ENCODE measurements at regions not wholly inside any gene's neighbourhood (a gene's known extent, or its start where the extent isn't known, plus 50 kb on each side); places are given as distances from the start of the nearest gene placed in this dataset.

- no peak for DNase-seq (ENCODE audit: low read depth in 1 of 2, low spot score in 1 of 2)
- no peak for TF ChIP-seq JUND (IDR thresholded peaks at IDR 0.05; ENCODE audit: low read depth)
- in situ Hi-C loops (cut with HindIII; ENCODE audit: low pct_unique_long_range_greater_than_20kb, low sequenced_read_pairs), result no loop called here
Measured at GRCh38 chr22:27440304-27440865, 361.2 kb downstream of the MN1 start.

- DNase-seq (ENCODE audit: low read depth in 1 of 2, low spot score in 1 of 2), result no peak
- no peak for TF ChIP-seq JUND (IDR thresholded peaks at IDR 0.05; ENCODE audit: low read depth)
- in situ Hi-C loops (cut with HindIII; ENCODE audit: low pct_unique_long_range_greater_than_20kb, low sequenced_read_pairs), result no loop called here
Measured at GRCh38 chr22:27441706-27442475, 359.7 kb downstream of the MN1 start.

DNA sequence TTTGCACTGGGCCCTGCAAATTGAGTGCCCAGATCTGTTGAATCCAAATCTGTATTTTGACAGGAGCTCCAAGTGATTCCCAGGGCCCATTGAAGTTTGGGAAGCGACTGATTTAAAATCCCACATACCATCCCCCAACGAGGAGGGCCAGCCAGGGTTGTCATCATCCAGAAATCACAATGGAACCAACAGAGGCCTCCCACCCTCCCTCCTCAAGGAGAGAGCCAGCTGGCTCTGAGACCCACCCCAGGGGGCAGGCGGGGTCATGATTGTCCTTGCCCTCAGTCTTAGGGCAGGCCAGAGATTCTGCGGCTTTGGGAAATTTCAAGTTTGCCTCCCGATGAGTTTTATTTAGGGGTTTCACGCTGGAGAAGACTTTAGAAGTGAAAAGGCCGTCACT is 358.2 kb downstream of the MN1 start:
- in situ Hi-C loops (cut with HindIII; ENCODE audit: low pct_unique_long_range_greater_than_20kb, low sequenced_read_pairs), result no loop called here
- no peak for TF ChIP-seq JUND (IDR thresholded peaks at IDR 0.05; ENCODE audit: low read depth)
- DNase-seq (ENCODE audit: low read depth in 1 of 2, low spot score in 1 of 2), result no peak

DNA sequence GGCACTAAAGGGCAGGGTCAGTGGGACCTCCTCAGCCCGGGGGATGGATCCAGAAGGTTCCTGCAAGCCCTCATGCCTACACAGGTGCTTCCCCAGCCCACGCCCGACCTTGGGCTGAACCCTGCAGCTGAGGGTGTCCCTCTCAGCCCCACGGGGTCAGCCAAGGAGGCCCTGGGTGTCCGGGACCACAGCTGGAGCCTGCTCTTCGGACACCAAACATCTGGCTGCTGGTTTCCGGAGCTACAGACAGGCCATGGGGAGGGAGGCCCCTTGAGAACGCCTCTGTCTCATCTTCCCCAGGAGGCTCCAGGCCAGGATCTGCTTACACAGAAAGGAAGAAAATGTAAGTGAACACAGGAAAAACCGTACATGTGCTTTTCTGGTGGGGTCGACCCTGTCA is 355.7 kb downstream of the MN1 start:
- in situ Hi-C loops (cut with HindIII; ENCODE audit: low pct_unique_long_range_greater_than_20kb, low sequenced_read_pairs), result no loop called here
- TF ChIP-seq JUND (IDR thresholded peaks at IDR 0.05; ENCODE audit: low read depth), result no peak
- DNase-seq (ENCODE audit: low read depth in 1 of 2, low spot score in 1 of 2), result no peak

DNA sequence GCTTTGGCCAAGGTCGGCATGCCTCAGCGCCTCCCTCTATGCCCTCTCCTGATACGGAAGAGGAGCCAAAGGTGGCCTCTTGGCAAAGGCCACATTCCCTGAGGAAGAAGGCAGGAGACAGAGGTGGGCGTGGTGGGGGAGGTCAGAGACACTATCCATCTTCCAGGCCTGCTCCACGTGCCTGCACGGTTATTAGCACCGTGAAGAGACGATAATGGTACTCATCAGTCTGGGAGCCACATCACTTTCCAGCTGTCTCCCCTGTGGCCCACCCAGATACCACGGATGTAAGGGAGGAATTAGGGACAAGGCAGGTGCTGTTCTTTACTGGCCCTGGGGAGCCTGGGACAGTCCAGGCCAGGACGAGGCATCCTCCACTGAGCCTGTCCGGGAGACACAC is 354.3 kb downstream of the MN1 start:
- DNase-seq (ENCODE audit: low read depth in 1 of 2, low spot score in 1 of 2), result no peak
- in situ Hi-C loops (cut with HindIII; ENCODE audit: low pct_unique_long_range_greater_than_20kb, low sequenced_read_pairs), result no loop called here
- TF ChIP-seq JUND (IDR thresholded peaks at IDR 0.05; ENCODE audit: low read depth), result no peak

- DNase-seq (ENCODE audit: low read depth in 1 of 2, low spot score in 1 of 2), result no peak
- in situ Hi-C loops (cut with HindIII; ENCODE audit: low pct_unique_long_range_greater_than_20kb, low sequenced_read_pairs), result no loop called here
- TF ChIP-seq JUND (IDR thresholded peaks at IDR 0.05; ENCODE audit: low read depth), result no peak
Measured at GRCh38 chr22:27450448-27450847, 351.1 kb downstream of the MN1 start.

- no peak for TF ChIP-seq JUND (IDR thresholded peaks at IDR 0.05; ENCODE audit: low read depth)
- in situ Hi-C loops (cut with HindIII; ENCODE audit: low pct_unique_long_range_greater_than_20kb, low sequenced_read_pairs), result no loop called here
- DNase-seq (ENCODE audit: low read depth in 1 of 2, low spot score in 1 of 2), result no peak
Measured at GRCh38 chr22:27452245-27452644, 349.3 kb downstream of the MN1 start.

- peak in 1 of 2 experiments; percentile 58 for DNase-seq (ENCODE audit: low read depth in 1 of 2, low spot score in 1 of 2)
- no peak for TF ChIP-seq JUND (IDR thresholded peaks at IDR 0.05; ENCODE audit: low read depth)
- in situ Hi-C loops (cut with HindIII; ENCODE audit: low pct_unique_long_range_greater_than_20kb, low sequenced_read_pairs), result no loop called here
Measured at GRCh38 chr22:27452922-27453321, 348.6 kb downstream of the MN1 start.

- DNase-seq (ENCODE audit: low read depth in 1 of 2, low spot score in 1 of 2), result no peak
- in situ Hi-C loops (cut with HindIII; ENCODE audit: low pct_unique_long_range_greater_than_20kb, low sequenced_read_pairs), result no loop called here
- TF ChIP-seq JUND (IDR thresholded peaks at IDR 0.05; ENCODE audit: low read depth), result no peak
Measured at GRCh38 chr22:27453725-27454124, 347.8 kb downstream of the MN1 start.

DNA sequence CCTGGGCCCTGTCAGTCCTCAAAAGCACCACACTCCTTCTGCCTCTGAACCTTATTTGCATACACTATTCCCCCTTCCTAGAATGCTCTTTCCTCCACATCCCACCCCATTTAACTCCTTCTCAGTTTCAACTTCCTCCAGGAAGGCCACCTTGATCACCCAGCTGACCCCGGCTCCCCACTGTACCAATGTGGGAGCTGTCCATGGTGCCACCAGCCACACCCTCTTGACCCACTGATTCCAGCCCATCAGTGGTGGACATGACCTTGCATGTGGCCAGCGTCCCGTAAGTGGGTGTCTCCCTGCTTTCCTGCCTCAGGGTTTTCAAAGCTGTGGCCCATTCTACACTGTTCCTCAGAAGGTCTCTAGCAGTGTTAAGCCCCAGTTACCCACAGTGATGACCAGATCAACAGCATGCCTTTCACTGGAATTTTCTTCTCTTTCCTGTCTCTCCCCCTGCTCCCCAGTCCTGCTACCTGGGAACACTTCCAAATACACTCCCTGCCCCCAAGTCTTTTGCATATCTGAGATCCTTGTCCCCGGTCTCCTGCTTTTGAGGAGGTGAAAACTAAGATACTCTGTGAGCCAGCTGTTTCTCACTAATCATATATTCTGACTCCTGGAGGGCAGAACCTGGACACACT is 346.6 kb downstream of the MN1 start:
- TF ChIP-seq JUND (IDR thresholded peaks at IDR 0.05; ENCODE audit: low read depth), result no peak
- peak in 1 of 2 experiments; percentile 27 for DNase-seq (ENCODE audit: low read depth in 1 of 2, low spot score in 1 of 2)
- in situ Hi-C loops (cut with HindIII; ENCODE audit: low pct_unique_long_range_greater_than_20kb, low sequenced_read_pairs), result no loop called here

GRCh38 chr22:27455526-27455925 is 346.0 kb downstream of the MN1 start:
- no peak for DNase-seq (ENCODE audit: low read depth in 1 of 2, low spot score in 1 of 2)
- no peak for TF ChIP-seq JUND (IDR thresholded peaks at IDR 0.05; ENCODE audit: low read depth)
- in situ Hi-C loops (cut with HindIII; ENCODE audit: low pct_unique_long_range_greater_than_20kb, low sequenced_read_pairs), result no loop called here

GRCh38 chr22:27456696-27457503 is 344.7 kb downstream of the MN1 start:
- no peak for TF ChIP-seq JUND (IDR thresholded peaks at IDR 0.05; ENCODE audit: low read depth)
- no peak for DNase-seq (ENCODE audit: low read depth in 1 of 2, low spot score in 1 of 2)
- in situ Hi-C loops (cut with HindIII; ENCODE audit: low pct_unique_long_range_greater_than_20kb, low sequenced_read_pairs), result no loop called here

DNA sequence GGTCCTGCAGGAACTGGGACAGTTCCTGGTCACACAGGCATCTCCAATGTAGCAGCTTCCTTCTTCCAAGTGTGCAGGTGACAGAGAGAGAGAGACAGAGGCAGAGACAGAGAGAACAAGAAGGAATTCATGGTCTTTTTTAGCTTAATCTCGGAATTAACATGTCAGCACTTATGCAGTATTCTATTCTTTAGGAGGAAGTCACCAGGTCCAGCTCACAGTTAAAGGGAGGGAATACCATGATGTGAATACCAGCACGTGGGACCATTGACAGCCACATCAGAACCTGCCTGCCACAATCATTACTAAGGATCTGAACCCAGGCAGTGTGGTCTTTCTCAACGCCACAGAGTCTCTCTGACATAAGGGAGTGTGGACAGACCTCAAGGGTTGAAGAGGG is 341.6 kb downstream of the MN1 start:
- TF ChIP-seq JUND (IDR thresholded peaks at IDR 0.05; ENCODE audit: low read depth), result no peak
- DNase-seq (ENCODE audit: low read depth in 1 of 2, low spot score in 1 of 2), result no peak

More for the DNA sequence above, 341.6 kb downstream of the MN1 start:
- in situ Hi-C loops (cut with HindIII; ENCODE audit: low pct_unique_long_range_greater_than_20kb, low sequenced_read_pairs), result no loop called here
